ENCODE measurements at regions not wholly inside any gene's neighbourhood (a gene's known extent, or its start where the extent isn't known, plus 50 kb on each side); places are given as distances from the start of the nearest gene placed in this dataset.

DNA sequence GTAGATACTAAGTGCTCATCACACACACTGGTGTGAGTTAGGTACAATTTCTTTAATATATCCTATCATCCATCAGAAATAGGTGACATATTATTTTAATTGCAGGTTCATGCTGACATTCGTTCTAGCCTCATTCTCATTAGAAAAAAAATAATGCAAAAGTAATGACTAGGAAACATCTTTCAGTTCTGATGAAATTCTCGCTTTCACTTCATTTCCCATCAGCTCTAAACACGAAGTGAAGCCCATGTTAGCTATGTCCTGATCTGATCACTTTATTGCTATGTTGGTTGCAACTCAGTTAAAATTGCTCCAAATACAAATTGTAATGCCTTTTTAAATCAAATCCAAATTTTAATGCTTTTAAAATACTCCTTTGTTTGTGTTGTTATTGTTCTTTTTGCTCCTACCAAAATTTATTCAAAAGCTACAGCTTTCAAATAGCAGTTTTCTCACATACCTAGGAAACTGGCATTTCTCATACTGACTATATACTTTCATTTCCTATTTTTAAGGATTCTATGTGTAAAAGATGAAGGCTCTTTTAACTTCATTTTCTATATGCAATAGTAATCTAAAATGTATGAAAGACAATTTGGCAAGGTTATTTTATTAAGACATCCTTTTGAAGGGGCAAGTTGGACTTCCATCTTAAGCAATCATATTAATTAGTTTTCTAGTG, 1237.8 kb upstream of the ACO1 start:
- TF ChIP-seq POLR2AphosphoS5 (IDR thresholded peaks at IDR 0.05) (no peak), POLR2A (IDR thresholded peaks at IDR 0.05) (no peak)
- TF ChIP-seq, protein P1, sequence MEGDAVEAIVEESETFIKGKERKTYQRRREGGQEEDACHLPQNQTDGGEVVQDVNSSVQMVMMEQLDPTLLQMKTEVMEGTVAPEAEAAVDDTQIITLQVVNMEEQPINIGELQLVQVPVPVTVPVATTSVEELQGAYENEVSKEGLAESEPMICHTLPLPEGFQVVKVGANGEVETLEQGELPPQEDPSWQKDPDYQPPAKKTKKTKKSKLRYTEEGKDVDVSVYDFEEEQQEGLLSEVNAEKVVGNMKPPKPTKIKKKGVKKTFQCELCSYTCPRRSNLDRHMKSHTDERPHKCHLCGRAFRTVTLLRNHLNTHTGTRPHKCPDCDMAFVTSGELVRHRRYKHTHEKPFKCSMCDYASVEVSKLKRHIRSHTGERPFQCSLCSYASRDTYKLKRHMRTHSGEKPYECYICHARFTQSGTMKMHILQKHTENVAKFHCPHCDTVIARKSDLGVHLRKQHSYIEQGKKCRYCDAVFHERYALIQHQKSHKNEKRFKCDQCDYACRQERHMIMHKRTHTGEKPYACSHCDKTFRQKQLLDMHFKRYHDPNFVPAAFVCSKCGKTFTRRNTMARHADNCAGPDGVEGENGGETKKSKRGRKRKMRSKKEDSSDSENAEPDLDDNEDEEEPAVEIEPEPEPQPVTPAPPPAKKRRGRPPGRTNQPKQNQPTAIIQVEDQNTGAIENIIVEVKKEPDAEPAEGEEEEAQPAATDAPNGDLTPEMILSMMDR (IDR thresholded peaks at IDR 0.05): no peak
- no peak for DNase-seq (ENCODE audit: low spot score)
- Histone ChIP-seq H3K4me3 (no peak overlapping the region), H3K36me3 (no peaks in the 10 kb centered on the region), H3K27me3 (replicated peaks; ENCODE audit: insufficient read depth) (no peaks in the 10 kb centered on the region), H3K27ac (no peak overlapping the region), H3K9me3 (no peaks in the 10 kb centered on the region), H3K4me1 (replicated peaks) (no peaks in the 10 kb centered on the region)
- intact Hi-C loops (cut with DNase I): no loop called here
- WGBS: 86% methylated on average over 3 of the region's 3 CpGs

DNA sequence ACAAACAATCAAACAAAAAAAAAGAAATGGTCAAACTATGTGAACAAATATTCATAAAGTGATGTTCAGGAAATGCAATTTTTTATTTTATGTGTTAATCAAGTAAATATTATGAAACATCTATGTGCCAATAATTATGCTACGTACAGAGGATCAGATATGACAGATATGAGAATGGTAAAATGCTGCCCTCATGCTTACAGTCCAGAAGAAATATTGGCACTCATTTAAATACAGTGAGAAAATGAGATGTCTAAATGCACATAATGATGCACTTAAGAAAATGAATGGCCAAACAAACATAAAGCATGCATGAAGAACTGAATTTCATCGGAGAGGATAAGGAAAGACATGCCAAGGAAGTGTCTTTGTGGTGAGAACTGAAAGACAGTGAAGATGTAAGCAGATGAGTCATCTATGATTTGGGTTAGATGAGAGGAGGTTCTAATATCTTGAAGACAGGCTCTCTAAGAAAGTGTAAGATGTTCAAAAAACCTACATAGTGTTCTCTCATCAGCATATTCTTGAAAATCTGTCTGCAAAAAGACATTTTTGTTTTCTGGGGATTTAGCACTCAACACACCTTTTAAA, 1231.1 kb upstream of the ACO1 start:
- Histone ChIP-seq H3K27me3 (replicated peaks; ENCODE audit: insufficient read depth) (no peaks in the 10 kb centered on the region), H3K4me3 (no peak overlapping the region), H3K9me3 (no peaks in the 10 kb centered on the region), H3K36me3 (no peaks in the 10 kb centered on the region), H3K4me1 (replicated peaks) (no peaks in the 10 kb centered on the region), H3K27ac (no peak overlapping the region)
- WGBS: 62% methylated on average over 2 of the region's 2 CpGs
- TF ChIP-seq POLR2AphosphoS5 (IDR thresholded peaks at IDR 0.05): no peak
- TF ChIP-seq, protein P1 (IDR thresholded peaks at IDR 0.05): no peak
- TF ChIP-seq POLR2A (IDR thresholded peaks at IDR 0.05): no peak
- intact Hi-C loops (cut with DNase I): no loop called here
- DNase-seq (ENCODE audit: low spot score): no peak

DNA sequence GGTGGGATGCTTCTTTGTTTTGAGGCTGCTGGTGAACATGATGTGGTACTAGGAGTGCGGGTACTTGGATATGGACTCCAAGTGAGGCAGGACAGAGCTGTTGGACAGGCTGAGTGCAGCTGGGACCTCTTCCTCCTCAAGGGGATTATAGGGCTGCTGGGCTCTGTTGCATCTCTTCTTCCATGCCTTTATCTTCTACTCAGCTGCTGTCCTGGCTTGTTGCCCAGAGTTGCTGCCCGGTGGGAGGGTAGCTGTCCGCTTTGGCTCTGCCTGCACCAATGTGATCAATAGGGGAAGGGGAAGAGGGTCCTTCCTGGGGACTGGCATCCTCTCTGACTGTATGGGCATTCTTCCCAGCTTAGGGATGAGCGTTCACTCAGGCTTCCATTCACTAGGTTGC, 1217.9 kb upstream of the ACO1 start:
- H3K36me3 ChIP-seq: no peaks in the 10 kb centered on the region
- H3K9me3 ChIP-seq: no peaks in the 10 kb centered on the region
- no peak for DNase-seq (ENCODE audit: low spot score)
- H3K4me1 ChIP-seq (replicated peaks): no peaks in the 10 kb centered on the region
- intact Hi-C loops (cut with DNase I): no loop called here
- 80% methylated on average over 4 of the region's 4 CpGs for WGBS
- TF ChIP-seq POLR2AphosphoS5 (IDR thresholded peaks at IDR 0.05) (no peak), POLR2A (IDR thresholded peaks at IDR 0.05) (no peak)
- TF ChIP-seq, protein P1 (IDR thresholded peaks at IDR 0.05): no peak
- no peak overlapping the region for H3K27ac ChIP-seq
- H3K27me3 ChIP-seq (replicated peaks; ENCODE audit: insufficient read depth): no peaks in the 10 kb centered on the region
- no peak overlapping the region for H3K4me3 ChIP-seq

DNA sequence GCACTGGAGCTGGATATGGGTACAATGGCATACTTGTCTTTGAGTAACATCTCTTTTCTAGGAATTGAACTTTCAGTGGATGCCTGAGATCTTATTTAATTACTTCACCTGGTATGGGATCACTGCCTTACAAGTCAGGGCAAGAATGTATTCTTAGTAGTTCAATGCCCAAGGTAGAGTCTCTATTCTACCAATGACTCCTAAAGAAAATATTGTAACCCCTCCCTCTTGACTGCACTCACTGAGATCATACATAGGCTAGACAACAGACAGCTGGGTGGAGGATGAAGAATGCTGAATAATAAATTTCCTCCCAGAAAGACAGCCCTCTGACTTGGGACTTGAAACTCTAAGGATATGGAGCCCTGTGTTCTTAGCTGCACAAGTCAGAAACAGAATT, 1216.3 kb upstream of the ACO1 start:
- intact Hi-C loops (cut with DNase I): no loop called here
- TF ChIP-seq POLR2AphosphoS5 (IDR thresholded peaks at IDR 0.05) (no peak), POLR2A (IDR thresholded peaks at IDR 0.05) (no peak)
- TF ChIP-seq, protein P1 (IDR thresholded peaks at IDR 0.05): no peak
- H3K4me3 ChIP-seq: no peak overlapping the region
- no peak overlapping the region for H3K27ac ChIP-seq
- no peaks in the 10 kb centered on the region for H3K36me3 ChIP-seq
- H3K27me3 ChIP-seq (replicated peaks; ENCODE audit: insufficient read depth): no peaks in the 10 kb centered on the region
- H3K4me1 ChIP-seq (replicated peaks): no peaks in the 10 kb centered on the region
- DNase-seq (ENCODE audit: low spot score): no peak
- no peaks in the 10 kb centered on the region for H3K9me3 ChIP-seq

DNA sequence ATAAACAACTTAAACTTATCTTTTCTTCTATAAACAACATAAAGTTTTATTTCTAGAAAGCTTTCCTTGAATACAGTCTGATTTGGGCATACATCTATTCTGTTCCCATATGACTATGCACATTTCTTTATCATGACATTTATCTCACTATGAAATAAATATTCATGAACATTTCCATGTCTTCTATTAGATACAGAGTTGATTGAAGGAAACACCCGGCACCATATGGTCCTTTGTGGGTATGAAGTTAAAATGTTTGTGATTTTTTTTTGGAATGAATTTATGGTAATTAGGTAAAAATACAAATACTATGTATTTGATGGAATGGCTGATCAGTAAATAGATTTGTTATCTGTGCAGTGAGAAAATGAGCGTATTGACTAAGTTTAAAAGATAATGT, 1209.8 kb upstream of the ACO1 start:
- TF ChIP-seq, protein P1 (IDR thresholded peaks at IDR 0.05): no peak
- no peak for TF ChIP-seq POLR2AphosphoS5 (IDR thresholded peaks at IDR 0.05)
- no peak for TF ChIP-seq POLR2A (IDR thresholded peaks at IDR 0.05)
- Histone ChIP-seq H3K27me3 (replicated peaks; ENCODE audit: insufficient read depth) (no peaks in the 10 kb centered on the region), H3K36me3 (no peaks in the 10 kb centered on the region), H3K9me3 (no peaks in the 10 kb centered on the region), H3K4me1 (replicated peaks) (no peaks in the 10 kb centered on the region), H3K27ac (no peak overlapping the region), H3K4me3 (no peak overlapping the region)
- intact Hi-C loops (cut with DNase I): no loop called here
- WGBS: 60% methylated on average over 2 of the region's 2 CpGs
- DNase-seq (ENCODE audit: low spot score): no peak

Data from prostate gland (tissue), 2 donors.